Right ventricle myocardium inferior (tissue), 1 donor: ENCODE measurements at regions not wholly inside any gene's neighbourhood (a gene's known extent, or its start where the extent isn't known, plus 50 kb on each side); places are given as distances from the start of the nearest gene placed in this dataset.
"Not testable (repeated sequence)": the region's sequence is repeated elsewhere in the genome, so short reads cannot be mapped to it uniquely, and the experiment has no call there.

Experiments
- ATAC-seq: fragments of 200-7000 bp; cut with Tn5 transposase; one replicate; pipeline ENCODE4 v1.9.1; 2020; ENCODE audit warnings: mild to moderate bottlenecking, moderate library complexity
- DNase-seq: peaks from one replicate; pipeline ENCODE4 v3.0.0; 2021; ENCODE audit errors: missing footprints
- intact Hi-C: fragments of 100-400 bp; cut with DNase I; formaldehyde crosslinking; loops from one replicate; pipeline ENCODE4 v1.11.0; 2022
- donor health status: DM: no; HTN: yes; CAD: no; lungs with severe emphysema.

DNA sequence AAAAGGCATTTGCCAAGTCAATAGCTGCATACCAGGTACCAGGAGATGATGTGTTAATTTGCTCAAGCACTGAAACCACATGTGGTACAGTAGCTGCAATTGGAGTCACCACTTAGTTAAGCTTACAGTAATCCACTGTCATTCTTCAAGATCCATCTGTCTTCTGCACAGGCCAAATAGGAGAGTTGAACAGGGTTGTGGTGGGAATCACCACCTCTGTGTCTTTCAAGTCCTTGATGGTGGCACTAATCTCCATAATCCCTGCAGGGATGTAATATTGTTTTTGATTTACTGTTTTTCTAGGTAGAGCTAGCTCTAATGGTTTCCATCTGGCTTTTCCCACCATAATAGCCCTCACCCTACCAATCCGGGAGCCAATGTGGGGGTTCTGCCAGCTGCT is 91.9 kb downstream of the FCRL5 start:
- ATAC-seq (no peak), DNase-seq (no peak)
- intact Hi-C loops = no loop called here

DNA sequence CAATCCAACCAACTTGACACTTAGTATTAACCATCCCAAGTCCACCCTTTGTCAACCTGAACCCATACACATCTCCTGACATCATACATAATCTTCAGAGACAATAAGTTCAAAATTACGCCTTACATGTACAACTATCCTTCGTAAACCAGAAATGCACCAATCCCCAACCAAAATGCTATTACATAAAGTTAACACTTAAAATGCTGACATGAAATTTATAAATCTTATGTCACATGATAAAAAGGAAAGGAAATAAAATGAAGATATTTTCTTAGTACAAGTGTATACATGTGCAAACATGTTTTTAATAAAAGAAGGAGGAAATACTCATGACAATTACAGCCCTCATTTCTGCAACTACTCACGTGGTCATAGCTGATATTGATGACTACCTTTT is 95.0 kb downstream of the FCRL5 start:
- intact Hi-C loops = no loop called here
- DNase-seq (no peak), ATAC-seq (no peak)

DNA sequence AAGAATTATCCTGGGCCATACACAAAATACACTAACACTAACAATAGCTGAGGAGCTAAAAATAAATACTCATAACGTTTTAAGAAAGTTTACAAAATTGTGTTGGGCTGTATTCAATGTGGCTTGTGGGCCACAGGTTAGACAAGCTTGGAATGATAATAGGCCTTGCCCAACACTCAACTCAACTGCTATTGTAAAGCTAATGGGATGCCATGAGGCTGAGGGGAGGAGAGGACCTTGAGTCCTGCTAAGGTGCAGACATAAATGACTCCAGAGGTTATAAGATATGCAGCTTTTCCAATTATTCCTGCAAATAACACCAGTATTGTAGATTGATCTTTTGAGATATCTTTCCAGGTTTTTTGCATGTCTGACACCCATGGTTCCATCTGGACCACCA is 97.0 kb downstream of the FCRL5 start:
- no peak for ATAC-seq
- intact Hi-C loops = no loop called here
- DNase-seq = no peak

DNA sequence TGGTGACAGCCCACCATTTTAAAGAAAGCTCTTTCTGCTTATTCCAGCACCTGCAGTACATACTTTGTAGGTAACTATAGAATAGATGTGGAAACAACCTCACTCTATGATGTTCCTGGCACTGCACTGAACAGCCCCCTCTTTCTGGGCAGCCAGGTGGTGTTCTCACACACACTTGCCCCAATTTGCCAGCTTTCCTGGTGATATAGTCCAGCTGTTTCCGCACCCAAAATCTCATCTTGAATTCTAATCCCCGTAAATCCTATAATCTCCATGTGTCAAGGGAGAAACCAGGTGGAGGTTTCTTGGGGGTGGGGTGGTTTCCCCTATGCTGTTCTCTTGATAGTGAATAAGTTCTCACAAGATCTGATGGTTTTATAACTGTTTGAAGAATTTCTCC is 102.2 kb downstream of the FCRL5 start:
- ATAC-seq (no peak), DNase-seq (no peak)
- intact Hi-C loops = no loop called here

DNA sequence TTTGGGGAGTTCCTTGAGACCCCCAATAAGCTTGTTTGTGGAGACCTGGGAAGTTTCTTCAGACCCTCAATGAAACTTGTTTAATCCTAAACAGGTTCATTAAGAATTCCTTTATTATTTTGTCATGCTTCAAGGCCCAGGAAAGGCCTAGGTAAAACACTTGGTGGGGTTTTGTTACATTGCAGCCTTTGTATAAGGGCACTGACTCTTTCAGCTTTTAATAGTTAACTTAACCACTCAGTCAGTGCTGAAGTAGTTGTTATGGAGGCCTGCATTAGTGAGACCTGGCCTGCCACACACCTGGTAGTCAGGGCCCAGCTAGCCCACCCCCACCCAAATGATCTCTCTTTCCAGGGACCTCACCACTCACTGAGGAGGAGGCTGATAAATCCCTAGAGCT is 103.7 kb downstream of the FCRL5 start:
- intact Hi-C loops = no loop called here
- ATAC-seq (no peak), DNase-seq (no peak)

DNA sequence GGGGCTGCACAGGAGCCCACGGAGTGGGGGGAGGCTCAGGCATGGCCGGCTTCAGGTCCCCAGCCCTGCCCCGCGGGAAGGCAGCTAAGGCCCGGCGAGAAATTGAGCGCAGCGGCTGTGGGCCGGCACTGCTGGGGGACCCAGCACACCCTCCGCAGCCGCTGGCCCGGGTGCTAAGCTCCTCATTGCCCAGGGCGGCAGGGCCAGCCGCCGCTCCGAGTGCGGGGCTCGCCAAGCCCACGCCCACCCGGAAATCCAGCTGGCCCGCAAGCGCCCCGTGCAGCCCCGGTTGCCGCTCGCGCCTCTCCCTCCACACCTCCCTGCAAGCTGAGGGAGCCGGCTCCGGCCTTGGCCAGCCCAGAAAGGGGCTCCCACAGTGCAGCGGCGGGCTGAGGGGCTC is 106.0 kb downstream of the FCRL5 start:
- intact Hi-C loops, ATAC-seq, DNase-seq: not testable (repeated sequence)

DNA sequence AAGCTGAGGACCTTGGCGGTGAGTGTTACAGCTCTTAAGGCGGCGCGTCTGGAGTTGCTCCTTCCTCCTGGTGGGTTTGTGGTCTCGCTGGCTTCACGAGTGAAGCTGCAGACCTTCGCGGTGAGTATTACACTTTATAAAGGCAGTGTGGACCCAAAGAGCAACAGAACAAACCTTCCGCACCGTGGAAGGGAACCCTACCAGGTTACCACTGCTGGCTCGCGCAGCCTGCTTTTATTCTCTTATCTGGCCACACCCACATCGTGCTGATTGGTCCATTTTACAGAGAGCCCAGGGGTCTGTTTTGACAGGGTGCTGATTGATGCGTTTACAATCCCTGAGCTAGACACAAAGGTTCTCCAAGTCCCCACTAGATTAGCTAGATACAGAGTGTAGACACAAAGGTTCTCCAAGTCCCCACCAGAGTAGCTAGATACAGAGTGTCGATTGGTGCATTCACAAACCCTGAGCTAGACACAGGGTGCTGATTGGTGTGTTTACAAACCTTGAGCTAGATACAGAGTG is 106.6 kb downstream of the FCRL5 start:
- ATAC-seq, DNase-seq, intact Hi-C loops: not testable (repeated sequence)

DNA sequence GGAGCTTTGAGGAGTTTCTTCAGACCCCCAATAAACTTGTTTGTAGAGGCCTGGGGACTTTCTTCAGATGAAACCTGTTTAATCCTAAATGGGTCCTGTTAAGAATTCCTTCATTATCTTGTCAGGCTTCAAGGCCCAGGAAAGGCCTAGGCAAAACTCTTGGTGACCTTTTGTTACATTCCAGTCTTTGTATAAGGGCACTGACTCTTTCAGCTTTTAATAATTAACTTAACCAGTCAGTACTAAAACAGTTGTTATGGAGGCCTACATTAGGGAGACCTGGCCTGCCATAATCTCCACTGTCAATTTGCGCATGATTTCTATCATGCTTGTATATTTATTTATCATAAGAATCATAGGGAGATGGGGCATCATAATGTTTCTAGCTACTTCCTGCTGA is 110.2 kb downstream of the FCRL5 start:
- intact Hi-C loops = no loop called here
- ATAC-seq (no peak), DNase-seq (no peak)

DNA sequence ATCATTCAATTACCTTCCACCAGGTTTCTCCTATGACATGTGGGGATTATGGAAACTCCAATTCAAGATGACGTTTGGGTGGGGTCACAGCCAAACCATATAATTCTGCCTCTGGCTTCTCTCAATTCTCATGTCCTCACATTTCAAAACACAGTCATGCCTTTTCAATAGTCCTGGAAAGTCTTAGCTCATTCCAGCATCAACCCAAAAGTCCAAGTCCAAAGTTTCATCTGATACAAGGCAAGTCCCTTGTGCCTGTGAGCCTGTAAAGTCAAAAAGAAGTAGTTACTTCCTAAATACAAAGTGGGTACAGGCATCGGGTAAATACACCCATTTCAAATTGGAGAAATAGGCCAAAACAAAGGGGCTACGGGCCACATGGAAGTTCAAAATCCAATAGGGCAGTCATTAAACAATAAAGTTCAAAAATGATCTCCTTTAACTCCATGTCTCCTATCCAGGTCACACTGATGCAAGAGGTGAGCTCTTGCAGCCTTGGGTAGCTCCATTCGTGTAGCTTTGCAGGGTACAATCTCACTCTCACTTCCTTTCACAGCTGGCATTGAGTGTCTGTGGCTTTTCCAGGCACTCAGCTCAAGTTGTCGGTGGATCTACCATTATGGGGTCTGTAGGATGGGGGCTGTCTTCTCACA is 112.9 kb downstream of the FCRL5 start:
- intact Hi-C loops = no loop called here
- DNase-seq (no peak), ATAC-seq (no peak)

DNA sequence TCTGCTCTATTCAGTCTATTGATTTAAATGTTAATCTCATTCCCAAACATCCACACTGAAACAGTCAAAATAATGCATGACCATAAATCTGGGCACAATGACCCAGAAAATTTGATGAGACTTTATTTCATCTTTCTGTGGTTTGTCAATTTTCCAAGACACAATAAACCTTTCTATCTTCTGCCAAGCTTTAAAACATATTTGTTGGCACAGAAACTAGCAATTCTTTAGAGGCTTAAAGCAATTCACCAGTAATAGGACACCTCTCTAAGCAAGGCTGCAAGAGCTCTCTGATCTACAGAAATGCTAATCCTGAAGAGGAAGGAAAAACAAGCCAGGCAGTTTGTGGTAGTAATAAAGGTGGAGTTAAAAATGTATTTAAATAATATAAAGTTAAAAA is 113.7 kb downstream of the FCRL5 start:
- no peak for DNase-seq
- intact Hi-C loops = no loop called here
- no peak for ATAC-seq

DNA sequence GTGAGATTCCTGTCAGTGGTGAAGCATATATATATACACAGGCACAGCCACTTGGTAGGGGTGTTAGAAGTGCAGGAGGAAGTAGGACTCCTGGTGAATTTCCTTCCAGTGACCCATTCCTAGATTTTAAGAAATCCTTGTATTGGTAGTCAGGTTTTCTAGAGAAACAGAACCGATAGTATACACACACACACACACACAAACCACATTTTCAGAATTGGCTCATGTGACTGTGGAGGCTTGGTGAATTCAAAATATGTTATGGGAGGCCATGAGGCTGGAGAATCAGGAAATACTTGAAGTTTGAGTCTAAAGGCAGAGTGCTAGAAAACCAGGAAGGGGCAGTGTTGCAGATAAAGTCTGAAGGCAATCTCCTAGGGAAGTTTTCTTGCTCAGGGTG is 114.2 kb downstream of the FCRL5 start:
- no peak for ATAC-seq
- no peak for DNase-seq
- intact Hi-C loops = no loop called here

DNA sequence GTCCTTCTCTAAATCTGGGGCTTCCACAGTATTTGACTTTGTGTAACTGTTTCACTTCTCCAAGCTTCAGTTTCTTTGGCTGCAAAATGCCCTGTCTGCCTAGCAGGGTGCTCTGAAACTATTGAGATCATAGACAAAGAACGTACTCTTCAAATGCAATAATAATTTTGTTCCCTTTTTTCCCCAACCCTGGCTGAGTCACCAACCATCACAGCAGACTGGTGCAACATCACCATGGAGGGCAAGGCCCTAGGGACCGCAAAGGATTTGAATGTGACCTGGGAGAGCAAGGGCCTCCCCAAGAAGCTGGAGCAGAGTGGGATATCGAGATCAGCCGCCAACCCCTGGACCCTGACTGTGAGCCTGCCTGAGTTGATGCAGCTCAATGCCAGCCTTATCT is 115.0 kb downstream of the FCRL5 start:
- intact Hi-C loops = no loop called here
- DNase-seq = peak; percentile 72
- no peak for ATAC-seq

DNA sequence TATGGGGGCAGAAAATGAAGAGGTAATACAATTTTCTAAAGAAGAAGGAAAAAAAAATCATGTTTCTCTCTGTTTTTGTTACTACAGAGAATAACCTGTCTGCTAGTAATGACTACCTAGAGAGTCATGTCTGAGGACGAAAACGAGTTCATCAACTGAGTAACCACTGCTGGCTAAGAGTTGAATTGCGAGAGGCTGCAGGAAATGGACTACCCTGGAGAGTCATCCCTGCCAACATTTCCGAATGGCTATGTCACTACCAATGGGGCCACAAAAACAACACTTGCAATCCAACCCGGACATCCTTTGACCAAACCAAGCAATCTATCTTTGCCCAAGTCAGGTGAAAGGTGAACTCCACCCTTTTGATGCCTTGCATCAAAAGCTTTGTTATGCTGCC is 120.6 kb downstream of the FCRL5 start:
- no peak for DNase-seq
- intact Hi-C loops = no loop called here
- no peak for ATAC-seq

DNA sequence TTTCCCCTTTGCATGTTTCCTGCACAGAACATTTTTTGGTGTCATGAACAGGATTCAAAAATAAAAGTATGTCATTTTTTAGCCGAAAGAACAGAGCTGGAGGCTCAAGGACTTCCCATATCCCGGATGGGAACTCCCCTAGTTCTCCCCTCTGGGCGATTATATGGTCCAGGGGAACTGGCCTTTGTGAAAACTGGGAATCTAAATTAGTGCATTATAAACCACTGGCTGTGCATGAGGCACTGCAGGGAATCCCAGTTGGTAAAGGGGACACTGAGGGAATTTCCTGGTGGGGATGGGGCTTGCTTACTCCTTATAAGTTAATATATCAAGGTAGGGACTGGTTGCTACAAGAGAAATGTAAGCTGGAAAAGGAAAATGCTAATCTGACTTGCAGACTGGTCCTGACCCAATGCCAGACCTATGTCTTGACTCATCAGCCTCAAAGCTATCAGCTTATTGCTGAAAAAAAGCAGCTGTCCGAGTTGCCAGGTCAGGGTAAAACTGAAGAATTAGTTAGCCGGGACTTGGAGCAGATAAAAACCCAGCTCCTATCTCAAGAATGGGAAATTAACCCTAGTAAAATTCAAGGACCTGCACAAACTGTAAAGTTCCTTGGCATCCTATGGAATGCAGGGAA is 122.6 kb downstream of the FCRL5 start:
- intact Hi-C loops = no loop called here
- DNase-seq (no peak), ATAC-seq (no peak)

DNA sequence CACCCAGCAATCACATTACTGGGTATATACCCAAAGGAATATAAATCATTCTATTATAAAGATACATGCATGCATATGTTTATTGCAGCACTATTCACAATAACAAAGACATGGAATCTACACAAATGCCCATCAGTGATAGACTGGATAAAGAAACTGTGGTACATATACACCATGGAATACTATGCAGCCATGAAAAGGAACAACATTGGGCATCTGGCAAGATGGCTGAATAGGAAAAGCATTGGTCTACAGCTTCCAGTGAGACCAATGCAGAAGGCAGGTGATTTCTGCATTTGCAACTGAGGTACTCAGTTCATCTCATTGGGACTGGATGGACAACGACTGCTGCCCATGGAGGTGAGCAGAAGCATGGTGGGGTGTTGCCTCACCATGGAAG is 128.6 kb downstream of the FCRL5 start:
- intact Hi-C loops, ATAC-seq, DNase-seq: not testable (repeated sequence)

DNA sequence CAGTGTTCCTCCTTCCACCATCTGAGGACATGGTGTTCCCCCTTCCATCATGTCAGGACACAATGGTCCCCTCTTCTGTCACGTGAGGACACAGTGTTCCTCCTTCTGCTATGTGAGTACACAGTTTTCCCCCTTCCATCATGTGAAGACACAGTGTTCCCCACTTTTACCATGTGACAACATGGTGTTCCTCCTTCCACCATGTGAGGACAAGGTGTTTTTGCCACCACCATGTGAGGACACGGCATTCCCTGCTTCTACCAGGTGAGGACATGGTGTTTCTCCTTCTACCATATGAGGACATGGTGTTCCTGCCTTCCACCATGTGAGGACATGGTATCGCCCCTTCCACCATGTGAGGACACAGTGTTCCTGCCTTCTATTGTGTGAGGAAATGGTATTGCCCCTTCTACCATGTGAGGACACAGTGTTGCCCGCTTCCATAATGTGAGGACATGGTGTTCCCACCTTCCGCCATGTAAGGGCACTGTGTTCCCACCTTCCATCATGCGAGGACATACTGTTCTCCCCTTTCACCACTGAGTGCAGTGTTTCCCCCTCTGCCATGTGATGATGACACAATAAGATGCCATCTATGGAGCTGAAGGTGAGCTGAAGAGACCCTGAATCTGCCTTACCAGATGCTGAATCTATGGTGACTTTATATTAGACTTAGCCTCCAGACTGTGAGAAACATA is 132.3 kb downstream of the FCRL5 start:
- intact Hi-C loops = no loop called here
- DNase-seq (no peak), ATAC-seq (no peak)

DNA sequence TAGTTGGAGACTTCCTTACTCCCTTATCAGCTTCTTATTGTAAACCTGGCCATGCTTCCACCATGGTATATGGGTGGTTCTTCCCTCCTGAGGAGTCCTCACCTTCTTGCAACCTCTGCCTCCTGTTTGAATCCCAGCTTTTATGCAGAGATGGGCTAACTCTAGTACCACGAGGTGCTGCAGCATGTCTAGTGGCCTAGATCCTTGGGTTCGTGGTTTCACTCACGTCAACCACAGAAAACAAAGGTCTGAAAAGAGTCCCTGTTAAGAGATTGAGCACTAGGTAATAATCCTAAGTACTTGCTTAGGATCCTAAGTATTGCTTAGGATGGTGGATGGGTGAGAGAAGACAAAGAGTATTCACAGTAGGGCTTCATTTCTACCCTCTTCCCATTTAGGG is 133.7 kb downstream of the FCRL5 start:
- ATAC-seq = no peak
- DNase-seq = no peak
- intact Hi-C loops = no loop called here

DNA sequence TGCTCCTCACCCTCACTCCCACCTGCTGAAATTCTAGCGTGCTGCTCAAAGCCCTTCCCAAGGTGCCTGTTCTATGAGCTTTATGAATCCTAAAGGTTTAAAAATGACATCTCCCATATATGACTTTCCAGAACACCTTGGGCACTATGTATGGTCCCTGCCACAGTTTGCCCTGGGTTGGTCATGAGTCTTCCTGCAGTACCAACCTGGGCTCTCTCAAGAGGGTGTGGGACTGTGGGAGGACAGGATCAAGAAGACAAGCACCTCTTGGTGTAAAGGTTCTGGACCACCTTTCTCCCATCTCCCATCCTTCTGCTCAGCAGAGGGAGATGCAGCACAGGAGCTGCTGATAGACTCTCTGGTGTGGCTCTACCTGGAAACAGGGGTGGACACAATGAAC is 134.1 kb downstream of the FCRL5 start:
- ATAC-seq = no peak
- DNase-seq = no peak
- intact Hi-C loops = no loop called here

DNA sequence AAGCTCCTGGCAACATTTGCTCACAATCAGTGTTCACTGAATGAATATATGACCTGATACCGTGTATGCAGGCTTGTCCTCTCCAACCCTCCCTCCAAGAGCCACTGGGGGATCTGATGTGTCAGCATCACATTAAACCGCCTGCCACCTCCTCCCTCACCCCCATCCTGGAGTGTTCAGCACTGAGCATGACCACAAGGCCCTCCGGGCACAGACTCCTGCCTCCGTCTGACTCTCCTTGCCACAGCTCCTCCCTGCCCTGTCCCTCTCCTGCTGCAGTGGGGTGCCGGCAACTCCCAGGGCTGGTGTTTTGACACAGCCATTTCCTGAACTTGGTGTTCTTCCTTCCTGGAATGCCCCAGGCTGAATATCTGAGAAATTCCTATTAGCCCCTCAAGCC is 136.7 kb downstream of the FCRL5 start:
- intact Hi-C loops = no loop called here
- ATAC-seq = no peak
- DNase-seq = no peak

DNA sequence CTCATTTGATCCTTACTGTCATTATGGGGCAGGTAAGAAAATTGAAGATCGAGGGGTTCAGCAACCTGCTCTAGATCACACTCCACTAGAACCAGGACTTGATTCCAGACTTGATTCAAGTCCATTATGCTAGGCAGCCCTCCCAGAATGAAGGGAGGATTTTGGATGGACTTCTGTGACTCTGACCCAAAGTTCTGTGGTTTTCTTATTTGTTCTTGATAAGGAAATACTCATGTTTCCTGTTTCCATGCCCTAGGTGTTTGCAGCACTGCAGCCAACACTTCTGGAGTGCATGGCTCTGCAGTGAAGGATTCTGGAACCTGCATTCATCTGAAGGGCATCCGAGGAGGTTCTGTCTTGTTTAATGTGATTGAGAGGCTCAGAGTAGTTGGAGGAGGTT is 140.0 kb downstream of the FCRL5 start:
- ATAC-seq = no peak
- intact Hi-C loops = no loop called here
- DNase-seq = no peak
